Renal pelvis (tissue), 1 donor: ENCODE measurements at regions not wholly inside any gene's neighbourhood (a gene's known extent, or its start where the extent isn't known, plus 50 kb on each side); places are given as distances from the start of the nearest gene placed in this dataset.
A peak's percentile ranks its signal among the peaks of the same experiment; 100 is the strongest.

Experiments used
- DNase-seq: peaks from one replicate; pipeline ENCODE4 v3.0.0-alpha.2; 2013

GRCh38 chr4:123266221-123266620 is 130.4 kb upstream of the SPRY1 start:
- DNase-seq, result no peak

- no peak for DNase-seq
Measured at GRCh38 chr4:123278755-123279154, 117.8 kb upstream of the SPRY1 start.

GRCh38 chr4:123283371-123283895 is 113.2 kb upstream of the SPRY1 start:
- no peak for DNase-seq

GRCh38 chr4:123284168-123284567 is 112.4 kb upstream of the SPRY1 start:
- no peak for DNase-seq

GRCh38 chr4:123286903-123287466 is 109.6 kb upstream of the SPRY1 start:
- DNase-seq, result no peak

- no peak for DNase-seq
Measured at GRCh38 chr4:123288309-123289025, 108.1 kb upstream of the SPRY1 start.

- DNase-seq, result no peak
Measured at GRCh38 chr4:123291329-123291728, 105.3 kb upstream of the SPRY1 start.

- no peak for DNase-seq
Measured at GRCh38 chr4:123297836-123298235, 98.8 kb upstream of the SPRY1 start.

GRCh38 chr4:123298261-123298660 is 98.3 kb upstream of the SPRY1 start:
- no peak for DNase-seq

- no peak for DNase-seq
Measured at GRCh38 chr4:123298801-123299200, 97.8 kb upstream of the SPRY1 start.

GRCh38 chr4:123299212-123299691 is 97.3 kb upstream of the SPRY1 start:
- DNase-seq, result no peak

GRCh38 chr4:123300222-123301039 is 96.2 kb upstream of the SPRY1 start:
- DNase-seq, result no peak

GRCh38 chr4:123301923-123302322 is 94.7 kb upstream of the SPRY1 start:
- DNase-seq, result no peak

- DNase-seq, result peak; percentile 37
Measured at GRCh38 chr4:123304151-123304964, 92.2 kb upstream of the SPRY1 start.

- DNase-seq, result no peak
Measured at GRCh38 chr4:123305736-123306135, 90.9 kb upstream of the SPRY1 start.

GRCh38 chr4:123306769-123307168 is 89.8 kb upstream of the SPRY1 start:
- no peak for DNase-seq

- DNase-seq, result no peak
Measured at GRCh38 chr4:123308667-123309066, 87.9 kb upstream of the SPRY1 start.

- no peak for DNase-seq
Measured at GRCh38 chr4:123312116-123312515, 84.5 kb upstream of the SPRY1 start.

GRCh38 chr4:123312951-123313592 is 83.5 kb upstream of the SPRY1 start:
- no peak for DNase-seq

GRCh38 chr4:123315617-123316016 is 81.0 kb upstream of the SPRY1 start:
- no peak for DNase-seq

- DNase-seq, result no peak
Measured at GRCh38 chr4:123317211-123317610, 79.4 kb upstream of the SPRY1 start.
